Spleen (tissue), 11 donors: ENCODE measurements at regions not wholly inside any gene's neighbourhood (a gene's known extent, or its start where the extent isn't known, plus 50 kb on each side); places are given as distances from the start of the nearest gene placed in this dataset.
A peak's percentile ranks its signal among the peaks of the same experiment; 100 is the strongest.

Experiments
- DNase-seq: peaks from one replicate; pipeline ENCODE4 v3.0.0-alpha.2; 2020
- H3K27ac ChIP-seq, 8 donors: fragments of 200-600 bp; sonication (generic) in 7 of 8; 1 replicate in 4 of 8; 2 replicates in 4 of 8; pipeline versions ENCODE4 v1.5.0 to v1.8.0; 2016 to 2021; ENCODE audit warnings: inconsistent platforms in 4 of 8, mild to moderate bottlenecking in 4 of 8, moderate library complexity in 1 of 8
- H3K27me3 ChIP-seq, 7 donors: fragments of 200-600 bp; sonication (generic) in 6 of 7; replicated peaks in 1 of 7; 1 replicate in 4 of 7; 2 replicates in 3 of 7; pipeline versions ENCODE4 v1.5.0 to v1.8.0; 2016 to 2021; ENCODE audit warnings: inconsistent platforms in 3 of 7, mild to moderate bottlenecking in 1 of 7
- H3K36me3 ChIP-seq, 6 donors: fragments of 200-600 bp; sonication (generic) in 5 of 6; 1 replicate in 4 of 6; 2 replicates in 2 of 6; pipeline versions ENCODE4 v1.5.0 to v1.8.0; 2016 to 2021; ENCODE audit warnings: inconsistent platforms in 2 of 6
- H3K4me1 ChIP-seq, 6 donors: fragments of 200-600 bp; sonication (generic) in 5 of 6; 1 replicate in 3 of 6; 2 replicates in 3 of 6; pipeline versions ENCODE4 v1.5.0 to v1.8.0; 2016 to 2021; ENCODE audit warnings: inconsistent platforms in 3 of 6
- H3K4me3 ChIP-seq, 8 donors: fragments of 200-600 bp; sonication (generic) in 7 of 8; 1 replicate in 4 of 8; 2 replicates in 4 of 8; pipeline versions ENCODE4 v1.5.0 to v1.8.0; 2016 to 2021; ENCODE audit warnings: inconsistent platforms in 4 of 8, mild to moderate bottlenecking in 4 of 8, moderate library complexity in 2 of 8
- H3K9me3 ChIP-seq, 8 donors: fragments of 200-600 bp; sonication (generic) in 7 of 8; 1 replicate in 4 of 8; 2 replicates in 4 of 8; pipeline versions ENCODE4 v1.5.0 to v1.8.0; 2016 to 2021; ENCODE audit warnings: inconsistent platforms in 4 of 8
- CTCF ChIP-seq, 11 experiments: fragments of 200-600 bp in 7 of 11; fragments of 450-650 bp in 4 of 11; sonication (generic) in 4 of 11; IDR thresholded peaks in 8 of 11; conservative IDR thresholded peaks in 3 of 11; 1 replicate in 7 of 11; 2 replicates in 4 of 11; pipeline versions ENCODE4 v1.4.0 to v1.8.0; 2016 to 2021; ENCODE audit warnings: antibody characterized with exemption in 11 of 11, inconsistent platforms in 4 of 11, mild to moderate bottlenecking in 1 of 11
- POLR2A ChIP-seq, 3 donors: fragments of 450-650 bp; IDR thresholded peaks; one replicate each; pipeline ENCODE4 v1.5.1; 2017; ENCODE audit warnings: antibody characterized with exemption in 3 of 3, mild to moderate bottlenecking in 1 of 3
- POLR2AphosphoS5 ChIP-seq, 3 donors: sonication (generic); formaldehyde crosslinking; IDR thresholded peaks; one replicate each; pipeline ENCODE4 v1.5.1; 2017; ENCODE audit warnings: antibody characterized with exemption in 3 of 3
- WGBS, 5 donors: extraction: QIAGEN DNeasy Blood & Tissue Kit in 3 of 5; methylation state at CpG; one replicate each; pipeline versions ENCODE4 v1.1.5 to v1.1.7; 2013 to 2018; 5-methylcytosine and 5-hydroxymethylcytosine counted together
- intact Hi-C: fragments of 100-400 bp; cut with DNase I; formaldehyde crosslinking; loops from one replicate; pipeline ENCODE4 v1.15.0; 2023; ENCODE audit warnings: low total_unique reads
- donor health status: healthy with polysubstance abuse.
- donor health status: DM: no; HTN: no; CAD: no; lungs with moderate emphysema.
- donor health status: DM: no; HTN: no; CAD: no.
- donor health status: Bipolar disorder and iron deficiency.
- donor health status: healthy.
- donor health status: DM: no; HTN: no; CAD: no.
- donor health status: DM: yes; HTN: yes; CAD: no.

- no peak overlapping the region for H3K4me3 ChIP-seq
- 55 to 77% (median 64%) methylated on average over 1 of the region's 1 CpG for WGBS, 5 donors
- no peak for DNase-seq
- H3K27ac ChIP-seq = no peak overlapping the region
- intact Hi-C loops = no loop called here
- TF ChIP-seq CTCF (IDR thresholded peaks at IDR 0.05 in 8 of 11, conservative IDR thresholded peaks at IDR 0.05 in 3 of 11) (no peak), POLR2AphosphoS5 (IDR thresholded peaks at IDR 0.05) (no peak), POLR2A (IDR thresholded peaks at IDR 0.05) (no peak)
- no peaks in the 10 kb centered on the region for H3K36me3 ChIP-seq
- H3K4me1 ChIP-seq = no peaks in the 10 kb centered on the region
- H3K27me3 ChIP-seq = no peaks in the 10 kb centered on the region
- H3K9me3 ChIP-seq = no peaks in the 10 kb centered on the region
Observed at GRCh38 chr6:113009682-113010081, 662.6 kb downstream of the RFPL4B start.

GRCh38 chr6:113010196-113010989 is 663.3 kb downstream of the RFPL4B start:
- intact Hi-C loops = no loop called here
- TF ChIP-seq POLR2A (IDR thresholded peaks at IDR 0.05) (no peak), CTCF (IDR thresholded peaks at IDR 0.05 in 8 of 11, conservative IDR thresholded peaks at IDR 0.05 in 3 of 11) (no peak), POLR2AphosphoS5 (IDR thresholded peaks at IDR 0.05) (no peak)
- H3K27ac ChIP-seq = peak overlapping the region in 1 of 8 donors; percentile 3
- no peak for DNase-seq
- H3K4me3 ChIP-seq = no peak overlapping the region
- H3K9me3 ChIP-seq = no peaks in the 10 kb centered on the region
- 81 to 93% (median 87%) methylated on average over 3 of the region's 3 CpGs for WGBS, 5 donors
- H3K27me3 ChIP-seq = no peaks in the 10 kb centered on the region
- H3K36me3 ChIP-seq = no peaks in the 10 kb centered on the region
- H3K4me1 ChIP-seq = no peaks in the 10 kb centered on the region

GRCh38 chr6:113011389-113011788 is 664.3 kb downstream of the RFPL4B start:
- H3K27ac ChIP-seq = peak overlapping the region in 2 of 8 donors; percentile 3 to 11
- no peak for DNase-seq

More at GRCh38 chr6:113011389-113011788, 664.3 kb downstream of the RFPL4B start:
- Histone ChIP-seq H3K4me3 (no peak overlapping the region), H3K36me3 (no peaks in the 10 kb centered on the region), H3K4me1 (no peaks in the 10 kb centered on the region), H3K27me3 (no peaks in the 10 kb centered on the region), H3K9me3 (no peaks in the 10 kb centered on the region)
- TF ChIP-seq POLR2A (IDR thresholded peaks at IDR 0.05) = no peak
- TF ChIP-seq POLR2AphosphoS5 (IDR thresholded peaks at IDR 0.05) = no peak
- no peak for TF ChIP-seq CTCF (IDR thresholded peaks at IDR 0.05 in 8 of 11, conservative IDR thresholded peaks at IDR 0.05 in 3 of 11)
- intact Hi-C loops = no loop called here
- 0 to 1% (median 0%) methylated on average over 1 of the region's 1 CpG for WGBS, 5 donors
